GM21723 (cell line): ENCODE measurements at regions not wholly inside any gene's neighbourhood (a gene's known extent, or its start where the extent isn't known, plus 50 kb on each side); places are given as distances from the start of the nearest gene placed in this dataset.
"Not testable (repeated sequence)": the region's sequence is repeated elsewhere in the genome, so short reads cannot be mapped to it uniquely, and the experiment has no call there.

Source experiments
- ATAC-seq: cut with Tn5 transposase; IDR thresholded peaks from one replicate; pipeline ENCODE4 v1.9.1; 2021; ENCODE audit warnings: mild to moderate bottlenecking, moderate library complexity; ENCODE audit not compliant: unreplicated experiment

- no peak for ATAC-seq
Observed at GRCh38 chr5:3489239-3489843, 106.3 kb upstream of the IRX1 start.

DNA sequence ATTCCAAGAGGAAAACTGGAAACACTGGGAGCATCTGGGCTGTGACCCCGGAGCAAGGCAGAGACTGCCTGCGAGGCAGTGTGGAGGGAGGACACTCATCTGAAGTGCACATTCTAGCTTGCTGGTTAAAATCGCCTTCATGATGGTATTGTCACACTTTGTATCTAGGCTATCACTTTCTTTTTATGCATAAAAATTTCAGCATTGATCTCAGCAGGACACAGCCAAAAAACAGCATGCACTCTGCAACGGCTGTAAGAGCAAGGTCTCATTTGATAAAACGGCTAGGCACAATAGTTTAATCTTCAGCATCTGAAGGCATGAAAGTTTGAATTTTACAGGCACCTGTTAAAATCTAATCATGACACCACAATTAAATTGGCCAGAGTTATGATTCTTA, 110.8 kb upstream of the IRX1 start:
- ATAC-seq: no peak

GRCh38 chr5:3481175-3481574, 114.5 kb upstream of the IRX1 start:
- no peak for ATAC-seq

DNA sequence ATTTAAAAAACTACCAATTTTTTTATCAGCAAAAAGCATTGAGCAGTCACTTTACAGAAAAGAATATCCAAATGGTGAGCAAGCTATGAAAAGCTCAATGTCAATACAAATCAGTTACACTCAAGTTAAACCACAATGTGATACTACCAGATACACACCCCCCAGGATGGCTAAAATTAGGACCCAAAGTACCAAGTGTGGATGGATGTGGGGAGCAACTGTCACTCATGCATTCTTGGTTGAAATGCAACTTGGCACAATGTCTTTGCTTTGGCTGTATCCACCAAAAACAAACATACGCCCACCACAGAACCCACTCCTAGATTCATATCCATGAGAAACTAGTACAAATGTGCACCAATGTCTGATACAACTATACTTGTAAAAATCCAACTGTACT, 120.0 kb upstream of the IRX1 start:
- no peak for ATAC-seq

GRCh38 chr5:3466392-3466791, 129.2 kb upstream of the IRX1 start:
- ATAC-seq: no peak

- ATAC-seq: no peak
Observed at GRCh38 chr5:3460416-3460815, 135.2 kb upstream of the IRX1 start.

DNA sequence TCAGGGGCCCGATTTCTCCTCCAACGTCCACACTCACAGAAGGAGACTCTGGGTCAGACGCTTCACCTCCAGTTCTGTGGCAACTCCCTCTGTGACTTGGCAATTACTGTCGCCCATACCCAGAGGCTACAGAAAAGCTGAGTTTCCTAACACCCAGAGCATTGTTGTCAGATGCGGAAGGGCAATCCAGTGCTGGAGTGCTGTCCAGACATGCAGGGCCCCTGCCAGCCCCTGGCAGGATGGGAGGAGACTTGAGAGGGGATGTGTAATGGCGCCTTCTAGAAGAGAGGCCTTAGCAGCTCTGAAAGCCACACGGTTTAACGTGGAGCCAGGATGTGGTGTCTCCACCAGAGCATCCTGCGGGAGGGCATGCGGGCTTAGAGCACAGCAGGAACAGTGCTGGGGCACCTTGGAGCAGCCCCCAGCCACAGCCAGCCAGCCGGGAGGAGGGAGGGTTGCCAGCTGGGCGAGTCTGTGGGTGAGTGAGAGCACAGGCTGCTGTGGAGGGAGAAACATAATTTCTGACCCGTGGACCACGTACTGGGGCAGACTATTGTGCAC, 139.4 kb upstream of the IRX1 start:
- ATAC-seq: no peak

- not testable (repeated sequence) for ATAC-seq
Observed at GRCh38 chr5:3454028-3454427, 141.6 kb upstream of the IRX1 start.

- no peak for ATAC-seq
Observed at GRCh38 chr5:3452622-3453021, 143.0 kb upstream of the IRX1 start.

- no peak for ATAC-seq
Observed at GRCh38 chr5:3451961-3452360, 143.7 kb upstream of the IRX1 start.

- no peak for ATAC-seq
Observed at GRCh38 chr5:3449481-3449880, 146.2 kb upstream of the IRX1 start.

DNA sequence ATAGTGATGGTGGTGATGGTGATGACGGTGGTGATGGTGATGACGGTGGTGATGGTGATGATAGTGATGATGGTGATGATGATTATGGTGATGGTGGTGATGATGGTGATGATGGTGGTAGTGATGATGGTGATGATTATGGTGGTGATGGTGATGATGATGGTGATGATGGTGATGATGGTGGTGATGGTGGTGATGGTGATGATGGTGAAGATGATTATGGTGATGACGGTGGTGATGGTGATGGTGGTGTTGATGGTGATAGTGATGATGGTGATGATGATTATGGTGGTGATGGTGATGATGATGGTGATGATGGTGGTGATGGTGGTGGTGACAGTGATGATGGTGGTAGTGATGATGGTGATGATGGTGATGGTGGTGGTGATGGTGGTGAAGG, 149.2 kb upstream of the IRX1 start:
- ATAC-seq: no peak

- not testable (repeated sequence) for ATAC-seq
Observed at GRCh38 chr5:3445517-3445916, 150.1 kb upstream of the IRX1 start.

DNA sequence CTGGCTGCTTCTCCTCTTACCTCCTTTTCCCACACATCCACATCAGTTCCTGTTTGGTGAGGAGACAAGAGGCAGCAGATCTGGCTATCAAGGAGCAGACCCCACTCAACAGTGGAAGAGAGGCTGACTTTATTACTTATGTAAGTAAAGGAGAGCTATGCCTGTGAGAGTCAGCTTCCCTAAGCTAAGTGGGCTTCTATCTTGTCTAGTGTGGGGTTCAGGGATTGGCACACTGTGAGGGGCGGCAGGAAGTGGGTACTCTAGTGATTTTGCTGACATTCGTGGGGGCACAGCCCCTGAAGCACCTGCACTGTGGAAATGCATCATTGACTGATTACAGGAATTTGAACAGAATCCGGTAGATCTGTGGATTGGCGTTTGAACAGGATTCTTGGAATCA, 163.5 kb upstream of the IRX1 start:
- no peak for ATAC-seq

GRCh38 chr5:3430691-3431090, 164.9 kb upstream of the IRX1 start:
- ATAC-seq: no peak

DNA sequence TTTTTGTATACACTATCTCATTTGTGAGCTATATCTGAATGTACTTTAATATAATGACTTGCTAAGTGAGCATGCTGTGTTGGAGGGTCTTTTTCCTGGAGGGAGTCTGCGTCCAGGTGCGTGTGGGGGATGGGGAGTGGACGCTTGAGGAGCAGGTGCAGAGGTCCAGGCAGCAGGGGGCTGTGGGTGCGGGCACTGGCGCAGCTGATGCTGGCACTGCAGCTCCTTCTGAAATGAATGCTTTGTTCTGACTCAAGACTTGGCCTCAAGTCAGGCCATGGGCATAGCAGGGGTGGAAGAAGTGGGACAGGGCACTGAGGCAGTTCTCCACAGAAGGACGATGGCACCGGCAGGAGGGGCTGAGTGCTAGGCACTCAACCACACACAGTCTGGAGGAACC, 165.7 kb upstream of the IRX1 start:
- no peak for ATAC-seq

GRCh38 chr5:3428334-3428733, 167.3 kb upstream of the IRX1 start:
- no peak for ATAC-seq

DNA sequence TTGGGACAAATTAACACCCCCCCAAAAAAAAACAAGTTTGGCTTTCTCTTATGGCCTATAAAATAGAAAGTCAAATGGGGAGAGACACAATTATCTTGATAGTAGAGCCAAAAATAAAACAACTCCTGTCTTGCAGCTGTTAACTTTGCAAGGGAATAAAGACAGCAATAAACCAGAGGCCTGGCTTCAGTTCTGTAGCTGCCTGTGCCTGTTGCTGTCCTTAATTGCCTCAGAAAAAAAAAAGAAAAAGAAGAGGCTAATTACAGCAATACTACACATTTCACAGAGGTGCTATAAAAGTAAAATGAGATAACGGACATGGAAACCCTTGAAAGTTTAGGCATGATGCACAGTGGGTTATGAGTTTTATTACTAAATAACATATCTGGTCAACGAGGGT, 170.7 kb upstream of the IRX1 start:
- no peak for ATAC-seq

- ATAC-seq: no peak
Observed at GRCh38 chr5:3417376-3417943, 178.2 kb upstream of the IRX1 start.

DNA sequence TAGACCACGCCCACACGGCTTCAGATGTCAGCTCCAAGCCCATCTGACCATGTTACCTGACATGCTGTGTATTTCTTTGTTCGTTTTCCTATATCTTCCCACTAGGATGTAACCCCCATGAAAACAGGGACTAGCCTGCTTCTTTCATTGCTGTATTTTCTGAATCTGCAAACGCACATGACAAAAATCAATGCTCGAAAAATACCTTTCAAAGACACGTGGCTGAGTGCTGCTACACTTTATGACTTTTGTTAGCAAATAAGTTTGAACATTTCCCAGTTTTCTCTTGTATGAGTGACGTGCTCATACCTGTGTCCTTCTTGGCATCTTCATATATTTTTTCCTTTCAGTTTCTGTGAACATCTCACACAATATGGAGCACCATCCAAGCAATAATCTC, 181.3 kb upstream of the IRX1 start:
- no peak for ATAC-seq

- ATAC-seq: no peak
Observed at GRCh38 chr5:3412146-3412545, 183.5 kb upstream of the IRX1 start.

DNA sequence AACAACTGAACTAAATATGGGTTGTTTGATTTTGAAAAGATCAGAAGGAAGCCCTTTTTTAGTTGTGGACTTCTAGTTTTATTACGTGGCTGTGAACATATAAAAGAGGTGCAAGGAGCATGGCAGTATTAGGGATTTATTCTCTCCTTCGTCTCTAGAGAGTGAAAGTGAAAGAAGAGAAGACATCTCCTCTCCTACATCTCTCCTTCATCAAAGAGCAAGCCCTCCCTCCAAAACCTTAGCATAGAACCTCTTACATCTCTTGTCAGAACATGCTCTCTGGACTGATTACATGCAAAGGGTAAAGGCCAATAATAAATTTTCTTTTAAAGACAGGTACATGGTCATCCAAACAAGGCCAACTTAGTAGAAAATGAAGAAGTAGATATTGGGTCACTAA, 184.3 kb upstream of the IRX1 start:
- ATAC-seq: no peak

DNA sequence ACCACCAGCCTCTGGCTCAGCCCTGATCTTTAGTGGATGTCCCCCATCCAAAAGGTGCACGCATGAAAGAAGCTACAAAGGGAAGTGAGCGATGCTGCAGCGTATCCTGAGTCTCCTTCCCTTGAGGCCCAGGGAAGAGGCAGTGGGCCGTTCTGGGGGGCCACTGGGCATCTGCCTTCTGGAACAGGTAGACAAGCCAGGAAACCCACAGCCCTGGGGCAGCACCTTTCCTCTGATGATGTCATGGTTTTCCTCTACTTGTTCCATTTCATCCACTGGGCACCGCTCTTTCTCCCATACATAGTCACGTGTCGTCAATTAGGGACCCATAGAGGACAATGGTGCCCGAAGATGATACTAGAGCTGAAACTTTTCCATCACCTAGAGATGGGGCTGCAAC, 194.0 kb upstream of the IRX1 start:
- no peak for ATAC-seq
